SK-N-SH (cell line): ENCODE measurements at regions not wholly inside any gene's neighbourhood (a gene's known extent, or its start where the extent isn't known, plus 50 kb on each side); places are given as distances from the start of the nearest gene placed in this dataset.

Experiments
- CTCF ChIP-seq: fragments of 200-600 bp; sonication (generic); IDR thresholded peaks from 2 replicates; pipeline ENCODE4 v1.6.1; 2017; ENCODE audit warnings: antibody characterized with exemption, mild to moderate bottlenecking, moderate library complexity
- EP300 ChIP-seq, 2 experiments: IDR thresholded peaks; 2 replicates each; pipeline versions ENCODE4 v1.4.0 to v1.6.1; 2012; ENCODE audit warnings: borderline replicate concordance in 1 of 2, low read depth in 1 of 2, low read length in 1 of 2
- GABPA ChIP-seq: IDR thresholded peaks from 2 replicates; pipeline ENCODE4 v1.4.0; 2012; ENCODE audit warnings: low read depth, mild to moderate bottlenecking
- JUND ChIP-seq: IDR thresholded peaks from 2 replicates; pipeline ENCODE4 v1.4.0; 2012
- MAX ChIP-seq: IDR thresholded peaks from 2 replicates; pipeline ENCODE4 v1.4.0; 2012; ENCODE audit warnings: low read depth
- NRF1 ChIP-seq: IDR thresholded peaks from 2 replicates; pipeline ENCODE4 v1.6.1; 2012; ENCODE audit warnings: low read depth, mild to moderate bottlenecking, low read length
- PBX3 ChIP-seq: IDR thresholded peaks from 2 replicates; pipeline ENCODE4; 2012
- REST ChIP-seq: IDR thresholded peaks from 2 replicates; pipeline ENCODE4 v1.6.1; 2012; ENCODE audit warnings: mild to moderate bottlenecking, low read depth, low read length, moderate library complexity
- TEAD4 ChIP-seq: IDR thresholded peaks from 2 replicates; pipeline ENCODE4 v1.4.0; 2012; ENCODE audit warnings: mild to moderate bottlenecking, borderline replicate concordance; ENCODE audit not compliant: insufficient read depth
- ZBTB33 ChIP-seq: IDR thresholded peaks from 2 replicates; pipeline ENCODE4 v1.4.0; 2012; ENCODE audit warnings: low read depth, borderline replicate concordance

GRCh38 chr20:53809728-53810365 lies 216.2 kb upstream of the ZNF217 start:
- TF ChIP-seq TEAD4 (no peak), EP300 (IDR thresholded peaks at IDR 0.05; ENCODE audit: borderline replicate concordance in 1 of 2, low read depth in 1 of 2, low read length in 1 of 2) (no peak), NRF1 (no peak), CTCF (no peak), PBX3 (no peak), GABPA (no peak), JUND (no peak), REST (no peak), ZBTB33 (no peak), MAX (no peak)
